GM04503 (cell line): ENCODE measurements at regions not wholly inside any gene's neighbourhood (a gene's known extent, or its start where the extent isn't known, plus 50 kb on each side); places are given as distances from the start of the nearest gene placed in this dataset.
"Not testable (repeated sequence)": the region's sequence is repeated elsewhere in the genome, so short reads cannot be mapped to it uniquely, and the experiment has no call there.

ENCODE experiments used
- DNase-seq: peaks from one replicate; pipeline ENCODE4 v3.0.0-alpha.2; 2012; ENCODE audit warnings: low read depth

GRCh38 chr2:186182366-186182765 is 303.7 kb upstream of the ZC3H15 start:
- DNase-seq = not testable (repeated sequence)

GRCh38 chr2:186183406-186183805 is 302.7 kb upstream of the ZC3H15 start:
- no peak for DNase-seq

GRCh38 chr2:186187854-186188253 is 298.2 kb upstream of the ZC3H15 start:
- no peak for DNase-seq

- DNase-seq = no peak
Measured at GRCh38 chr2:186189816-186190215, 296.2 kb upstream of the ZC3H15 start.

GRCh38 chr2:186195696-186196095 is 290.4 kb upstream of the ZC3H15 start:
- DNase-seq = no peak

GRCh38 chr2:186197955-186198354 is 288.1 kb upstream of the ZC3H15 start:
- DNase-seq = no peak

- DNase-seq = no peak
Measured at GRCh38 chr2:186199029-186199428, 287.0 kb upstream of the ZC3H15 start.

- DNase-seq = no peak
Measured at GRCh38 chr2:186201371-186201770, 284.7 kb upstream of the ZC3H15 start.

GRCh38 chr2:186205254-186205911 is 280.7 kb upstream of the ZC3H15 start:
- DNase-seq = no peak

GRCh38 chr2:186209532-186209931 is 276.5 kb upstream of the ZC3H15 start:
- DNase-seq = no peak

GRCh38 chr2:186220409-186220808 is 265.7 kb upstream of the ZC3H15 start:
- no peak for DNase-seq

- no peak for DNase-seq
Measured at GRCh38 chr2:186229265-186229664, 256.8 kb upstream of the ZC3H15 start.

GRCh38 chr2:186241874-186242273 is 244.2 kb upstream of the ZC3H15 start:
- DNase-seq = no peak

GRCh38 chr2:186254759-186255158 is 231.3 kb upstream of the ZC3H15 start:
- no peak for DNase-seq

GRCh38 chr2:186255823-186256222 is 230.2 kb upstream of the ZC3H15 start:
- DNase-seq = no peak

GRCh38 chr2:186256540-186256939 is 229.5 kb upstream of the ZC3H15 start:
- peak; percentile 3 for DNase-seq

GRCh38 chr2:186263673-186264250 is 222.3 kb upstream of the ZC3H15 start:
- no peak for DNase-seq

GRCh38 chr2:186269536-186269935 is 216.5 kb upstream of the ZC3H15 start:
- no peak for DNase-seq

- DNase-seq = no peak
Measured at GRCh38 chr2:186273953-186274352, 212.1 kb upstream of the ZC3H15 start.

GRCh38 chr2:186274936-186275575 is 211.0 kb upstream of the ZC3H15 start:
- DNase-seq = peak; percentile 19

- no peak for DNase-seq
Measured at GRCh38 chr2:186276909-186277308, 209.2 kb upstream of the ZC3H15 start.

- DNase-seq = no peak
Measured at GRCh38 chr2:186281726-186282125, 204.3 kb upstream of the ZC3H15 start.

GRCh38 chr2:186294248-186294888 is 191.7 kb upstream of the ZC3H15 start:
- no peak for DNase-seq
